ENCODE measurements at regions not wholly inside any gene's neighbourhood (a gene's known extent, or its start where the extent isn't known, plus 50 kb on each side); places are given as distances from the start of the nearest gene placed in this dataset.

DNA sequence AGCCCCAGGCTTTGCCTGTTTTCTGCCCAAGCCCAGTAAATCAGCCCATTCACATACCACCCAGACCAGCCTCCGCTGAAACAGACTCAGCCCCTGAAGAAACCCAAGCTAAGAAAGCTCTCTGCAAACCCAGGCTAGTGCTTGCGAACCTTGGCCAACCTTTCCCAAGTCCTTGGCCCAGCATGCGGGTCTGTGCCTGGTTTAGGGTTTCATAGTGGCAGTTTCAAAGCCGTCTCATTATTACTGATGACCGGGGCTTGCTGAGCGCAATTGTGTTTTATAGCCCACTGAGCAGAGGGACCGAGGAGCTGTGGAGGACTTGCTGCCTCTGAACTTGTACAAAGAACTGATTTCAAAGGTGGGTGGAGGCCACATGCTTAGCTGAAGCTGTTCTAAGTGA lies 584.3 kb downstream of the BNC2 start:
- no peak for TF ChIP-seq CTCF (IDR thresholded peaks at IDR 0.05)
- TF ChIP-seq POLR2A (IDR thresholded peaks at IDR 0.05) = no peak
- TF ChIP-seq EP300 (IDR thresholded peaks at IDR 0.05) = no peak

Measured in tibial nerve (tissue), 4 donors.